A549 (cell line): ENCODE measurements at regions not wholly inside any gene's neighbourhood (a gene's known extent, or its start where the extent isn't known, plus 50 kb on each side); places are given as distances from the start of the nearest gene placed in this dataset.
A peak's percentile ranks its signal among the peaks of the same experiment; 100 is the strongest.

Experiments used
- ATAC-seq, 2 experiments: fragments of 200-7000 bp in 1 of 2; fragments of >200 bp in 1 of 2; cut with Nextera tagmentation in 1 of 2; cut with Tn5 transposase in 1 of 2; 3 replicates each; pipeline versions ENCODE4 v1.8.0 to v1.9.1; 2018 to 2020; ENCODE audit warnings: mild to moderate bottlenecking in 1 of 2, moderate library complexity in 1 of 2
- CTCF ChIA-PET: fragments of 300-600 bp; sonication (Branson Sonifier 250); formaldehyde crosslinking; extraction: SDS; loops from one replicate; lab custom pipeline; 2021; ENCODE audit warnings: antibody characterized with exemption, inconsistent platforms; lab: Yijun Ruan, JAX
- POLR2A ChIA-PET: fragments of 350-600 bp; formaldehyde crosslinking; extraction: SDS; loops from one replicate; lab custom pipeline; 2021; ENCODE audit warnings: antibody characterized with exemption, inconsistent platforms; lab: Yijun Ruan, JAX
- DNase-seq, 2 experiments: peaks; one replicate each; pipeline versions ENCODE4 v3.0.0 to v3.0.0-alpha.2; 2011 to 2016; ENCODE audit warnings: low read depth in 1 of 2, low spot score in 1 of 2
- FAIRE-seq: peaks from 2 replicates; lab custom pipeline; 2011; peaks lifted over from hg19 to GRCh38; lab: Jason Lieb, UNC
- H3K27ac ChIP-seq, 2 experiments: fragments of >200 bp; sonication (Bioruptor Twin); formaldehyde crosslinking; 3 replicates each; pipeline ENCODE4 v1.5.1; 2016 to 2017
- H3K4me1 ChIP-seq: fragments of >200 bp; sonication (Bioruptor Twin); formaldehyde crosslinking; 3 replicates; pipeline ENCODE4 v1.6.1; 2016
- H3K4me2 ChIP-seq: fragments of >200 bp; sonication (Bioruptor Twin); formaldehyde crosslinking; 3 replicates; pipeline ENCODE4 v1.6.1; 2016
- H3K4me3 ChIP-seq: fragments of >200 bp; sonication (Bioruptor Twin); formaldehyde crosslinking; 3 replicates; pipeline ENCODE4 v1.5.1; 2016
- H3K9me3 ChIP-seq: fragments of >200 bp; sonication (Bioruptor Twin); formaldehyde crosslinking; 3 replicates; pipeline ENCODE4 v1.6.1; 2016
- BHLHE40 ChIP-seq: IDR thresholded peaks from 2 replicates; pipeline ENCODE4 v1.6.1; 2012; ENCODE audit warnings: low read depth, low read length, inconsistent platforms
- CEBPB ChIP-seq, 2 experiments: fragments of >200 bp in 1 of 2; sonication (Bioruptor Twin) in 1 of 2; formaldehyde crosslinking in 1 of 2; IDR thresholded peaks; 2 replicates each; pipeline ENCODE4 v1.6.1; 2012 to 2016
- E2F6 ChIP-seq: IDR thresholded peaks from 2 replicates; pipeline ENCODE4 v1.6.1; 2012; ENCODE audit warnings: low read depth, borderline replicate concordance
- EP300 ChIP-seq, 2 experiments: fragments of >200 bp; sonication (Bioruptor Twin); formaldehyde crosslinking; IDR thresholded peaks; 2 replicates in 1 of 2; 3 replicates in 1 of 2; pipeline ENCODE4 v1.6.1; 2016 to 2017
- FOSB ChIP-seq: fragments of 250-450 bp; sonication (Bioruptor Pico); IDR thresholded peaks from 2 replicates; pipeline ENCODE4 v1.5.0; 2020; ENCODE audit warnings: mild to moderate bottlenecking, moderate library complexity
- FOSL2 ChIP-seq, 2 experiments: fragments of 450-650 bp in 1 of 2; fragments of >200 bp in 1 of 2; sonication (Bioruptor Twin) in 1 of 2; formaldehyde crosslinking; IDR thresholded peaks; 2 replicates each; pipeline versions ENCODE4 v1.5.0 to v1.6.1; 2016 to 2020; ENCODE audit warnings: mild to moderate bottlenecking in 1 of 2, moderate library complexity in 1 of 2
- GATA3 ChIP-seq: IDR thresholded peaks from 2 replicates; pipeline ENCODE4 v1.6.1; 2012; ENCODE audit warnings: borderline replicate concordance
- HOXA7 ChIP-seq: fragments of 250-450 bp; sonication (Bioruptor Pico); IDR thresholded peaks from 2 replicates; pipeline ENCODE4 v1.5.0; 2020; ENCODE audit warnings: mild to moderate bottlenecking, moderate library complexity
- HOXB13 ChIP-seq: fragments of 250-450 bp; sonication (Bioruptor Pico); IDR thresholded peaks from 2 replicates; pipeline ENCODE4 v1.5.0; 2020; ENCODE audit warnings: low read depth, mild to moderate bottlenecking, moderate library complexity
- JUN ChIP-seq, 2 experiments: fragments of >200 bp; sonication (Bioruptor Twin); formaldehyde crosslinking; IDR thresholded peaks; 2 replicates in 1 of 2; 3 replicates in 1 of 2; pipeline ENCODE4 v1.6.1; 2016 to 2017
- JUNB ChIP-seq: fragments of >200 bp; sonication (Bioruptor Twin); formaldehyde crosslinking; IDR thresholded peaks from 2 replicates; pipeline ENCODE4 v1.6.1; 2016
- KDM1A ChIP-seq: fragments of 200-600 bp; sonication (generic); IDR thresholded peaks from 2 replicates; pipeline ENCODE4 v1.6.1; 2016; ENCODE audit warnings: low read depth, mild to moderate bottlenecking
- MAZ ChIP-seq: fragments of 150-350 bp; IDR thresholded peaks from 2 replicates; pipeline ENCODE4 v1.6.1; 2014; ENCODE audit warnings: antibody characterized with exemption, low read depth, low read length, borderline replicate concordance
- MYC ChIP-seq: IDR thresholded peaks from 2 replicates; pipeline ENCODE4 v1.6.1; 2012; ENCODE audit warnings: mild to moderate bottlenecking, inconsistent platforms, low read length, improper control_type of control experiment, borderline replicate concordance
- PBX3 ChIP-seq: IDR thresholded peaks from 2 replicates; pipeline ENCODE4 v1.6.1; 2012
- PHF8 ChIP-seq: fragments of 200-600 bp; sonication (generic); IDR thresholded peaks from 2 replicates; pipeline ENCODE4 v1.6.1; 2016; ENCODE audit warnings: low read depth, mild to moderate bottlenecking, antibody characterized with exemption, moderate library complexity, borderline replicate concordance
- POLR2AphosphoS2 ChIP-seq: conservative IDR thresholded peaks from 2 replicates; pipeline ENCODE4 v1.6.1; 2012; ENCODE audit warnings: low read length, improper control_type of control experiment, inconsistent platforms
- RAD21 ChIP-seq, 2 experiments: fragments of >200 bp in 1 of 2; sonication (Bioruptor Twin) in 1 of 2; formaldehyde crosslinking in 1 of 2; IDR thresholded peaks in 1 of 2; conservative IDR thresholded peaks in 1 of 2; 2 replicates in 1 of 2; 3 replicates in 1 of 2; pipeline ENCODE4 v1.6.1; 2012 to 2018; ENCODE audit warnings: inconsistent platforms in 1 of 2
- RARB ChIP-seq: fragments of 250-450 bp; sonication (Bioruptor Pico); IDR thresholded peaks from 2 replicates; pipeline ENCODE4 v1.8.0; 2021; ENCODE audit warnings: mild to moderate bottlenecking, moderate library complexity
- RFX5 ChIP-seq: fragments of 450-650 bp; IDR thresholded peaks from 2 replicates; pipeline ENCODE4 v1.7.1; 2014; ENCODE audit warnings: antibody characterized with exemption, mild to moderate bottlenecking, moderate library complexity
- WGBS: methylation state at CpG from one replicate; pipeline ENCODE4 v1.1.6; 2017; ENCODE audit errors: missing lambda C conversion rate; 5-methylcytosine and 5-hydroxymethylcytosine counted together
- TF ChIP-seq, protein P1 (sequence below): fragments of >200 bp; sonication (Bioruptor Twin); formaldehyde crosslinking; IDR thresholded peaks from 3 replicates; pipeline ENCODE4 v1.6.1; 2016

DNA sequence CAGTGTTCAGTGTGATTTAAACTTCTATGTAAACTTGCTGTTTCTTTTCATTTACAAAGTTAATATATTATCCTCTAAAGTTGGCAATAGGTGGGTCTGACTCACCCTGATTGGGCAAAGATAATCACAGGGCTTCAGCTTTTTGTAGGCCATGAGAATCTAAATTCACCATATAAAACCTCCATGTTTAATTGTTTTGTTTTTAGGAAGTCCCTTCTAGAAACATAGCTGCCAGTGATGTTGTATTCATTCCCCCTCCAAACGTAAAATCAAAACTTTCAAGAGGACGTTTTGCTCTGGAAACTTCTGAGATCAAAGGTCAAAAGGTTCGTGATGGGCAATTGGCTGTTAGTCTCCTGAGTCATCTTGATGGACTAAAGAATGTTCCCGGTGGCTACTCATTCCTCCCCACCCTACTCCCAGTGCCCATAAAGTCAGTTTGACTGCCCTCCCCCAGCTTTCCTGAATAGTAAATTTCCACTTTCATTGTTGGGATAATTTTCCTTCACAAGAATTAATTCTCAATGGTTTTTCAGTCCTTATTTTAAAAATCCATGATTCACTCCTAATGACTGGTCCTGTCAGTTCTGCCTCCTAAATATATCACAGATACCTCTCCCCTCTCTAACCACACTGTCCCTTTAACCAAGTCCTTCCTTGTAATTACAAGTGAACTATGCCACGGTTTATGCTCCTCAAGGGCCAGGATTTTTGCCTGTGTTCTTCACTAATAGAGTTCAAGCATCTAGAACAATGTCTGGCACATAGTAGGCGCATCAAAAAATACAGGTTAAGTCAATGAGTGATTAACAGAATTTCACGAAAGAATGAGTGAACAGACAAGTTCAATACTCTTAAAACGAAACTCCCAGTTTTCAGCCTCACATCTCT lies 164.4 kb upstream of the VRK2 start:
- no peaks in the 10 kb centered on the region for H3K9me3 ChIP-seq
- peak; percentile 12; the same call in 1 of the 2 replicates for TF ChIP-seq RARB (CRISPR knock-in tag)
- TF ChIP-seq, protein P1, sequence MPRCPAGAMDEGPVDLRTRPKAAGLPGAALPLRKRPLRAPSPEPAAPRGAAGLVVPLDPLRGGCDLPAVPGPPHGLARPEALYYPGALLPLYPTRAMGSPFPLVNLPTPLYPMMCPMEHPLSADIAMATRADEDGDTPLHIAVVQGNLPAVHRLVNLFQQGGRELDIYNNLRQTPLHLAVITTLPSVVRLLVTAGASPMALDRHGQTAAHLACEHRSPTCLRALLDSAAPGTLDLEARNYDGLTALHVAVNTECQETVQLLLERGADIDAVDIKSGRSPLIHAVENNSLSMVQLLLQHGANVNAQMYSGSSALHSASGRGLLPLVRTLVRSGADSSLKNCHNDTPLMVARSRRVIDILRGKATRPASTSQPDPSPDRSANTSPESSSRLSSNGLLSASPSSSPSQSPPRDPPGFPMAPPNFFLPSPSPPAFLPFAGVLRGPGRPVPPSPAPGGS, result peak; percentile 70; the same call in 1 of the 3 replicates
- TF ChIP-seq CEBPB (IDR thresholded peaks at IDR 0.05), result peak; percentile 63 to 85
- no peak for TF ChIP-seq HOXB13
- TF ChIP-seq E2F6, result 0 out of 2 replicates have a peak, but pooled peaks have one; percentile 29
- TF ChIP-seq BHLHE40, result no peak
- TF ChIP-seq JUNB, result peak; percentile 81
- no peak for TF ChIP-seq RFX5
- TF ChIP-seq POLR2AphosphoS2, result no peak
- 0 out of 2 replicates have a peak, but pooled peaks have one; percentile 27 for TF ChIP-seq MYC
- TF ChIP-seq RAD21 (conservative IDR thresholded peaks at IDR 0.05 in 1 of 2, IDR thresholded peaks at IDR 0.05 in 1 of 2), result peak; percentile 3 to 25; a peak in 4 of 5 replicates
- peak in 1 of 2 experiments; percentile 87; a peak in 4 of 5 replicates for TF ChIP-seq JUN (IDR thresholded peaks at IDR 0.05)
- TF ChIP-seq EP300 (IDR thresholded peaks at IDR 0.05), result peak; percentile 46 to 74; a peak in 3 of 5 replicates
- TF ChIP-seq FOSL2 (IDR thresholded peaks at IDR 0.05), result peak; percentile 85
- TF ChIP-seq FOSL2 (CRISPR knock-in tag; IDR thresholded peaks at IDR 0.05), result peak; percentile 88
- TF ChIP-seq PBX3, result peak; percentile 7; the same call in 1 of the 2 replicates
- peak; percentile 93 for TF ChIP-seq GATA3
- TF ChIP-seq, all 56 proteins: peak for 12
- ATAC-seq, result peak; percentile 92 to 93
- POLR2A ChIA-PET, result interaction anchor here (0.6 to 1.2 kb wide), 4 partner anchors 11 to 225 kb away, joined by 3 to 7 read pairs (median 4); partner anchors contain the start of gene VRK2
- peak; percentile 67 to 96 for DNase-seq
- peak overlapping the region; percentile 88 for H3K4me2 ChIP-seq
- H3K4me3 ChIP-seq, result peak overlapping the region; percentile 39
- FAIRE-seq, result peak; percentile 98
- CTCF ChIA-PET, result interaction anchor here (0.7 to 1.7 kb wide), 5 partner anchors 10 to 161 kb away, joined by 3 to 5 read pairs (median 3); no protein-coding TSS in a partner anchor
- peaks cover 72% of the 10 kb centered on the region for H3K4me1 ChIP-seq
- 1% methylated on average over 8 of the region's 8 CpGs for WGBS
- H3K27ac ChIP-seq, result peak overlapping the region; percentile 92 to 93

- peaks cover 64% of the 10 kb centered on the region for H3K4me1 ChIP-seq
- CTCF ChIA-PET, result interaction anchor here (1.0 to 2.5 kb wide), 7 partner anchors 9 to 162 kb away, joined by 3 to 10 read pairs (median 3); no protein-coding TSS in a partner anchor
- peak overlapping the region; percentile 88 for H3K4me2 ChIP-seq
- peak; percentile 56 for FAIRE-seq
- peak overlapping the region; percentile 92 to 93 for H3K27ac ChIP-seq
- 2% methylated on average over 5 of the region's 5 CpGs for WGBS
- peak; percentile 68 to 76 for ATAC-seq
- POLR2A ChIA-PET, result interaction anchor here (1.2 kb wide), 1 partner anchor 163 kb away, joined by 5 read pairs; the partner anchor contains the start of gene VRK2
- H3K9me3 ChIP-seq, result no peaks in the 10 kb centered on the region
- DNase-seq, result peak; percentile 33 to 72
- peak overlapping the region; percentile 39 for H3K4me3 ChIP-seq
- TF ChIP-seq PHF8 (peak; percentile 30; the same call in 1 of the 2 replicates), FOSB (CRISPR knock-in tag) (0 out of 2 replicates have a peak, but pooled peaks have one; percentile 34), RAD21 (conservative IDR thresholded peaks at IDR 0.05 in 1 of 2, IDR thresholded peaks at IDR 0.05 in 1 of 2) (peak; percentile 14 to 25; a peak in 1 of 5 replicates), KDM1A (no peak), MAZ (no peak), HOXB13 (peak; percentile 58; the same call in 1 of the 2 replicates), HOXA7 (CRISPR knock-in tag) (peak; percentile 56; the same call in 1 of the 2 replicates)
Measured at GRCh38 chr2:57882895-57883515, 163.6 kb upstream of the VRK2 start.
